Smooth muscle cell (in vitro differentiated cells): ENCODE measurements at regions not wholly inside any gene's neighbourhood (a gene's known extent, or its start where the extent isn't known, plus 50 kb on each side); places are given as distances from the start of the nearest gene placed in this dataset.
A peak's percentile ranks its signal among the peaks of the same experiment; 100 is the strongest.

Experiments used
- DNase-seq: peaks from one replicate; lab custom pipeline; 2025; ENCODE audit not compliant: unreplicated experiment; lab: John Stamatoyannopoulos, UW
- H2AFZ ChIP-seq: fragments of 200-600 bp; sonication (generic); 2 replicates; pipeline ENCODE4 v1.6.0; 2016; ENCODE audit warnings: antibody characterized with exemption, low read depth, mild to moderate bottlenecking
- H3F3A ChIP-seq: fragments of 200-600 bp; sonication (generic); 2 replicates; pipeline ENCODE4 v1.6.0; 2017; ENCODE audit warnings: antibody characterized with exemption, low read depth
- H3K27ac ChIP-seq: fragments of 200-600 bp; sonication (generic); 2 replicates; pipeline ENCODE4 v1.5.1; 2016; ENCODE audit warnings: low read depth, mild to moderate bottlenecking
- H3K27me3 ChIP-seq: fragments of 200-600 bp; sonication (generic); 2 replicates; pipeline ENCODE4 v1.6.1; 2016; ENCODE audit warnings: low read depth, mild to moderate bottlenecking
- H3K36me3 ChIP-seq: fragments of 200-600 bp; sonication (generic); 2 replicates; pipeline ENCODE4 v1.5.1; 2016; ENCODE audit warnings: low read depth
- H3K4me1 ChIP-seq: fragments of 200-600 bp; sonication (generic); 2 replicates; pipeline ENCODE4 v1.5.1; 2016; ENCODE audit warnings: low read depth
- H3K4me2 ChIP-seq: fragments of 200-600 bp; sonication (generic); 2 replicates; pipeline ENCODE4 v1.6.0; 2016; ENCODE audit warnings: mild to moderate bottlenecking
- H3K4me3 ChIP-seq: fragments of 200-600 bp; sonication (generic); 2 replicates; pipeline ENCODE4 v1.5.1; 2016; ENCODE audit warnings: mild to moderate bottlenecking
- H3K79me2 ChIP-seq: fragments of 200-600 bp; sonication (generic); 2 replicates; pipeline ENCODE4 v1.6.0; 2016; ENCODE audit warnings: low read depth, mild to moderate bottlenecking
- H3K9ac ChIP-seq: fragments of 200-600 bp; sonication (generic); 2 replicates; pipeline ENCODE4 v1.6.0; 2016; ENCODE audit warnings: low read depth
- H3K9me3 ChIP-seq: fragments of 200-600 bp; sonication (generic); replicated peaks from 2 replicates; pipeline ENCODE4 v1.5.1; 2016; ENCODE audit warnings: low read depth
- H4K20me1 ChIP-seq: fragments of 200-600 bp; sonication (generic); 2 replicates; pipeline ENCODE4 v1.6.0; 2016; ENCODE audit warnings: low read depth
- WGBS: methylation state at CpG from one replicate; pipeline ENCODE4 v1.1.7; 2016; ENCODE audit warnings: low lambda C conversion rate; 5-methylcytosine and 5-hydroxymethylcytosine counted together
- TF ChIP-seq, protein P1 (sequence below): fragments of 200-600 bp; sonication (generic); IDR thresholded peaks from 2 replicates; pipeline ENCODE4 v1.5.1; 2017; ENCODE audit warnings: borderline replicate concordance, mild to moderate bottlenecking, antibody characterized with exemption; ENCODE audit not compliant: insufficient read depth, poor library complexity, severe bottlenecking

DNA sequence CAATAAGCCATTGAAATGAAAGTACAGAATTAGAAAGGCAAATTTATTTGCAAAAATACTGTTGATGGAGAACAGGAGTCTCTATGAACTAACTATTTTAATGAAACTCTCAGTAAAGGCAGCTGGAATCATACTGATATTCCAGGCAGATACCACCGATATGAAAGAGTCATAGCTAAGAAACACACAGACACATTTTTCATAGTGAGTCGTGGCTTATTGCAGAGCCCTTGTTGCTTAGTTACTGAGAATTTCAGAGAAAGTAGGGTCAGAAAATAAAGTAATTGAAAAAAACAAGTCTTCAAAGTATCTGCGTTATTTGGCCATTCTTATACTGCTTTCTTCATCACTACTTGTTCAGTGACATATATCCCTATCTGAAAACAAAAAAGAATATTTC, 1890.9 kb downstream of the PCDH9 start:
- peak overlapping the region; percentile 10 for H2AFZ ChIP-seq
- no peak overlapping the region for H3K27ac ChIP-seq
- H3K27me3 ChIP-seq: no peaks in the 10 kb centered on the region
- TF ChIP-seq, protein P1, sequence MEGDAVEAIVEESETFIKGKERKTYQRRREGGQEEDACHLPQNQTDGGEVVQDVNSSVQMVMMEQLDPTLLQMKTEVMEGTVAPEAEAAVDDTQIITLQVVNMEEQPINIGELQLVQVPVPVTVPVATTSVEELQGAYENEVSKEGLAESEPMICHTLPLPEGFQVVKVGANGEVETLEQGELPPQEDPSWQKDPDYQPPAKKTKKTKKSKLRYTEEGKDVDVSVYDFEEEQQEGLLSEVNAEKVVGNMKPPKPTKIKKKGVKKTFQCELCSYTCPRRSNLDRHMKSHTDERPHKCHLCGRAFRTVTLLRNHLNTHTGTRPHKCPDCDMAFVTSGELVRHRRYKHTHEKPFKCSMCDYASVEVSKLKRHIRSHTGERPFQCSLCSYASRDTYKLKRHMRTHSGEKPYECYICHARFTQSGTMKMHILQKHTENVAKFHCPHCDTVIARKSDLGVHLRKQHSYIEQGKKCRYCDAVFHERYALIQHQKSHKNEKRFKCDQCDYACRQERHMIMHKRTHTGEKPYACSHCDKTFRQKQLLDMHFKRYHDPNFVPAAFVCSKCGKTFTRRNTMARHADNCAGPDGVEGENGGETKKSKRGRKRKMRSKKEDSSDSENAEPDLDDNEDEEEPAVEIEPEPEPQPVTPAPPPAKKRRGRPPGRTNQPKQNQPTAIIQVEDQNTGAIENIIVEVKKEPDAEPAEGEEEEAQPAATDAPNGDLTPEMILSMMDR: no peak
- H3K9ac ChIP-seq: no peak overlapping the region
- 64% methylated on average over 3 of the region's 3 CpGs for WGBS
- H3K4me2 ChIP-seq: no peak overlapping the region
- H3K4me1 ChIP-seq: no peaks in the 10 kb centered on the region
- H3K9me3 ChIP-seq: no peaks in the 10 kb centered on the region
- H3K4me3 ChIP-seq: no peak overlapping the region
- no peaks in the 10 kb centered on the region for H3K79me2 ChIP-seq
- H3K36me3 ChIP-seq: no peaks in the 10 kb centered on the region
- H4K20me1 ChIP-seq: no peaks in the 10 kb centered on the region
- no peak for DNase-seq
- H3F3A ChIP-seq: no peaks in the 10 kb centered on the region

DNA sequence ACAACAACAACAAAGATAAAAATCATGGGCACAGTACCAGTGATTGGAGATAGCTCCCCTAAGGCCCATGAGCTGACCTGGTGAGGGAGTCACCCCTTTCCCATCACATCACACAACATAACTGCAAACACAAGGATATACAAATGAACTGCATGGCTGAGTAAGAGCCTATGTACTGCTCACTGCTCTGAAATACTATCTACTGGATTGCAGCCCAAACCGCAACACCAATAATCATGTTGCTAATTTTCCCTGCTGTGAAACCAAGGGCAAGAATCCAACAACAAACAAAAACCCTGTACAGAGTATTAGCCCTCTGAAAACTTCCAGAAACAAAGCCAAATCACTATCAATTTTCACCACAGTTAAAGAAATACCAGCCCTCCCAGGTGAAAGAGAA, 1893.2 kb downstream of the PCDH9 start:
- no peak for DNase-seq
- H3K79me2 ChIP-seq: no peaks in the 10 kb centered on the region
- no peak overlapping the region for H3K9ac ChIP-seq
- TF ChIP-seq, protein P1: no peak
- no peak overlapping the region for H3K27ac ChIP-seq
- no peaks in the 10 kb centered on the region for H3K27me3 ChIP-seq
- no peak overlapping the region for H3K4me2 ChIP-seq
- no peak overlapping the region for H3K4me3 ChIP-seq
- H3F3A ChIP-seq: no peaks in the 10 kb centered on the region
- H2AFZ ChIP-seq: no peak overlapping the region
- H3K36me3 ChIP-seq: no peaks in the 10 kb centered on the region
- no peaks in the 10 kb centered on the region for H4K20me1 ChIP-seq
- 74% methylated on average over 1 of the region's 1 CpG for WGBS
- H3K9me3 ChIP-seq: no peaks in the 10 kb centered on the region
- H3K4me1 ChIP-seq: no peaks in the 10 kb centered on the region

DNA sequence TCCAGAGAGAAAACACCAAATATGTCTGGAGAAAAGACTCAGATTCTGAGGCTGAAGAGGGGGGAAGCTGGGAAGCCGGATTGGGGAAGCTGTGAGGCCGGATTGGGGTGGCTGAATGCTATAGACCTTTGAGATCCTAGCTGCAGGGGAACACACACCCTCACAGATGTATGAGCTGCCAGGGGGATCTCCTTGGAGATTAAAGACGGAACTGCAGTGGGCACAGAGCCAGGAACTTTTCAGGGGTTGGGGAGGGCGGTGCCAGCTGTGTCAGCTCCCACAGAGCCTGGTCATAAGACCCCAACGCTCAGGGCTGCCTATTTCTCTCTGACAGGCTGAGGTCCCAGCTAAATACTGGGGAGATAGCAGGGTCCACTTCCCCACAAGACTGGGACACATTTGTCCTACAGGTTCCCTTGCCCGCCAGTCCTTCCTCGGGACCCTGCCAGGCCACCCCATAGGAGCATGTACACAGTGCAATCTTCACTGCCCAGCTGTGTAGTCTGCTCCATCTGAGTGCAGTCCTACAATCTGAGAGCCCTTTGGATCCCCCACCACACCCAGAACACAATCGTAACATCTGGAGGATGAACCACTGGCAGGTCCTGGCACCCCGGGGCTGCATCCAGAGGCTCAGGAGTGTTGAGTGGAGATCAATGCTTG, 1893.9 kb downstream of the PCDH9 start:
- Histone ChIP-seq H4K20me1 (no peaks in the 10 kb centered on the region), H3K4me1 (no peaks in the 10 kb centered on the region), H3K9me3 (no peaks in the 10 kb centered on the region), H2AFZ (no peak overlapping the region), H3K9ac (no peak overlapping the region), H3K4me2 (no peak overlapping the region), H3F3A (no peaks in the 10 kb centered on the region), H3K4me3 (no peak overlapping the region), H3K36me3 (no peaks in the 10 kb centered on the region), H3K79me2 (no peaks in the 10 kb centered on the region), H3K27me3 (no peaks in the 10 kb centered on the region), H3K27ac (no peak overlapping the region)
- TF ChIP-seq, protein P1: no peak
- DNase-seq: no peak
- WGBS: 85% methylated on average over 9 of the region's 9 CpGs

DNA sequence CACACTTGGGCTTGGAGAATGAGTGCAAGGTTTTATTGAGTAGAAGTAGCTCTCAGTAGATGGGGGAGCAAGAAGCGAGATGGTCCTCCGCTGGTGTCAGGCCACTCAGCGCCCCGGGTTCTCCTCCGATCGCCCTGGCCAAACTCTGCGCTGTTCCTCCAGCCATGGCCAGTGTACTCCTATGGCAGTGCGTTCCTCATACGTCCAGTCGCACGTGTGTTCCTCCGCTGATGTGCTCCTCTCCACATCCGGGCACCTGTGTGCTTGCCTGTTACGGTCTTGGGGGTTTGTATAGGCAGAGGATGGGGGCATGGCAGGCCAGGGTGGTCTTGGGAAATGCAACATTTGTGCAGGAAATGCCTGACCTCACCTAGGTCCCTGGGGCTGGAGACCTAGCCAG, 1899.4 kb downstream of the PCDH9 start:
- Histone ChIP-seq H3K36me3 (no peaks in the 10 kb centered on the region), H3K4me1 (no peaks in the 10 kb centered on the region), H2AFZ (no peak overlapping the region), H3K27ac (no peak overlapping the region), H3K79me2 (no peaks in the 10 kb centered on the region), H3F3A (no peaks in the 10 kb centered on the region), H4K20me1 (no peaks in the 10 kb centered on the region), H3K4me3 (no peak overlapping the region), H3K4me2 (no peak overlapping the region), H3K9ac (no peak overlapping the region), H3K9me3 (no peaks in the 10 kb centered on the region), H3K27me3 (no peaks in the 10 kb centered on the region)
- WGBS: 95% methylated on average over 14 of the region's 14 CpGs
- DNase-seq: no peak
- TF ChIP-seq, protein P1: no peak
